NCI-H146 treated with DMSO at 0.1 percent for 48 hours (cell line): ENCODE measurements at regions not wholly inside any gene's neighbourhood (a gene's known extent, or its start where the extent isn't known, plus 50 kb on each side); places are given as distances from the start of the nearest gene placed in this dataset.
"Not testable (repeated sequence)": the region's sequence is repeated elsewhere in the genome, so short reads cannot be mapped to it uniquely, and the experiment has no call there.

ENCODE experiments used
- DNase-seq: peaks from one replicate; lab custom pipeline; 2025; ENCODE audit not compliant: unreplicated experiment; lab: John Stamatoyannopoulos, UW

DNA sequence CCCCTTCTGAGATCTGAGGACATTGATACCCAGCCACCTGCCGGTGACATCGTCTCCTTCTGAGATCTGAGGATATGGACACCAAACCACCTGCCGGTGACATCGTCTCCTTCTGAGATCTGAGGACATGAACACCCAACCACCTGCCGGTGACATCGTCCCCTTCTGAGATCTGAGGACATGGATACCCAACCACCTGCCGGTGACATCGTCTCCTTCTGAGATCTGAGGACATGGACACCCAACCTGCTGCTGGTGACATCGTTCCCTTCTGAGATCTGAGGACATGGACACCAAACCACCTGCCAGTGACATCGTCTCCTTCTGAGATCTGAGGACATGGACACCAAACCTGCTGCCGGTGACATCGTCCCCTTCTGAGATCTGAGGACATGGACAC, 396.1 kb upstream of the TNRC6C start:
- not testable (repeated sequence) for DNase-seq

DNA sequence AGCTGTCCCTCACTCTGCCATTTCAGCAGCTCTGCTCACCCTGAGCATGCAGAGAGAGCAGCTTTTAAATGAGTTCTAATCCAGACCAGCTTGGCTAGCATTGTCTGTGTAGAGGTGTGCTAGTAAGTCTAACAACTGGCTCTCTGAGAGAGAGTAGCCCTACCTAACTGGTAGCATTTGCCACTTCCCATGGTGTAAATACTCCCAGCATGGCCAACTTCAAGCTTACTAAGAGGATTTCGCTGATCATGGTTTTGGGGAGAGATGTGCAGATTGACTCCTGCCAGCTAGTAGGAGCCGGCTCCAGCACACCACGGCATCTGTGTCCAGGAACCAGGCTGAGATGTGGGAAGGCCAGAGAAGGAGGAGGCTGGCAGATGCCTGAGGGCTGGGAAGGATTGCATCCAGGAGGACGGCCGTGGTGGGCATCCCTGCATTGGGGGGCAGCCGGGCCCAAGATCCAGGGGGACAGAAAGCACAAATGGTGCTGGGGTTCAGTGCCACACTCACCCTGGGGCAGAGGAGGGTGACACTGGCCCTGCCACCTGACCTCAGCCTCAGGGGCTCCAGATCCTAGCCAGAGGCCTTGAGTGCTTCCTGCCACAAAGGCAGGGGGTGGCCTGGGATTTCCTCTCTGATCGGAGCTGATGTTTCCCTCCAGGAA, 394.9 kb upstream of the TNRC6C start:
- DNase-seq: no peak

DNA sequence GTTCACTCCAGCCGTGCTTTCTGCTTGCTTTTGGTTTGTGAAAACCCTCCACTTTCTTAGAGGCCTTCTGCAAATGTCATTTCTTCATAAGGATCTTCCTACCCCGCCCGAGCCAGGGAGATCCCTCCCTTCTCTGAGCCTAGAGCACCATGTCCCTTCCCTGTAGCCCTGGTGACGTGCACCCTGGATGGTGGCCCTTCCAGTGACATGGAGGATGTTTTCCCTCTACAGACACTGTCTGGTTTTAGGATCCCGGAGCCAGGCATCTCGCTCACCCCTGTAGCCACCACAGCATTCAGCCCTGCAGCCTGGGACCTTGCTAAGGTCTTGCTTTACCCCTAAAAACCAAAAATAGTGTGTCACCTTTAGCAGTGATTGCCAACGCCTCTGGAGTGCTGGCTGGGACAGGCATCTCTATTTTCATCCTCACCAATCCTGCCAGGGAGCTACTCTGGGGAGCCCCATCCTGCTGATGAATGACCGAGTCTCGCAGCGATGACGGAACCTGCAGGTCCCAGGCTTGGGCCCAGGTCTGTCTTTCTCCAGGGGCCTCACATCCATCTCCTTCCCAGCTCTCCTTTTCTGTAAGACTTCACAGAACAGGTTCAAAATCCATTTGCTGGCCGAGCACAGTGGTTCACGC, 394.1 kb upstream of the TNRC6C start:
- no peak for DNase-seq

DNA sequence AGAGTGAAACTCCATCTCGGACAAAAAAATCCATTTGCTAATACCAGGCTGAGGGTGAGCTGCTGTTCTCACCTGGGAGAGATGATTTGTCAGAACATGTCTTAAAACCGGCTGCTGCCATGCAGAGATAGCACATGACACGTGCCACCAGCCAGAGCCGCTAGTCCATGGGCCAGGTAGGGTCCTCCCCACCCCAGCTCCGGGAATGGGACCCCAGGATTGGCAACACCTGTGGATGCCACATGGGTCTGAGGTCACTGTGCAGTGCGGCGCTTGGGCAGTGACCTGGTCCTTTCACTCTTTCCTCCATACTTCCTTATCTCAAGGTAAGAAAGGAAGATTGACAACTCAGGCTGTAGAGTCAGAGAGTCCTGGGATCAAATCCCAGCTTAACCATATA, 393.3 kb upstream of the TNRC6C start:
- no peak for DNase-seq

DNA sequence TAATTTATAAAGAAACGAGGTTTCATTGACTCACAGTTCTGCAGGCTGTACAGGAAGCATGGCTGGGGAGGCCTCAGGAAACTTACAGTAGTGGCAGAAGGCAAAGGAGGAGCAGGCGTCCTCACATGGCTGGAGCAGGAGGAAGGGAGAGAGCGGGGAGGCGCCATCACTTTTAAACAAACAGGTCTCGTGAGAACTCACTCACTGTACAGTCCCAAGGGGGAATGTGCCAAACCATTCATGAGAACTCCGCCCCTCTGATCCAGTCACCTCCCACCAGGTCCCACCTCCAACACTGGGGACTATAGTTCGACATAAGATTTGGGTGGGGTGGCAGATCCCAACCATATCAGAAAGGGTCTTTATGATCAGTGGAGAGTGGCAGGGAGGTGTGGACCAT, 392.4 kb upstream of the TNRC6C start:
- DNase-seq: no peak

DNA sequence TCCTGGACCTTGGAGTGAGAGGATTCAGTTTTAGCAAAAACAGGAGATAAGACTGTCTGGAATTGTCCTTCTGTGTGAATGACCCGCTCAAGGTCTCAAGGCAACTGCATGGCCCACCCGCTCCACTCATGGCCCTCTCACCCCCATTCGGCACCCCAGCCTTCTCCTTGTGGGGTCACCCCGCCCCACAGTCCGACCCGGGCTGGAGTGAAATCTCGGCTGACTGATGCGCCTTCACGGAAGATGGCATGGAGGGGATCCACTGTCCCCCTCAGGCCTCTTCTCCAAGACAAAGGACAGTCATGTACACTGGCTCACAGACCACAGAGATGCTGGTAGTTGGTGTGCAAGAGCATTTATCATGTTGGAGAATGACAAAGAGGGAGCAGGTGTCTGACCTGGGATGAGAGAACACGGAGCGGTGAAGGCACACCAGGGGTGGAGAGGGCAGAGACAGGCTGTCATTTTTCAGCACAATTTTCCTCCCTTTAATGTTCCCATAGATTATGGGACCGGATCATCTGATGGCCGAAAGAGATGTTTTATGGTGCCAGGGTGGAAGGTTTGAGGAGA, 391.9 kb upstream of the TNRC6C start:
- DNase-seq: no peak

DNA sequence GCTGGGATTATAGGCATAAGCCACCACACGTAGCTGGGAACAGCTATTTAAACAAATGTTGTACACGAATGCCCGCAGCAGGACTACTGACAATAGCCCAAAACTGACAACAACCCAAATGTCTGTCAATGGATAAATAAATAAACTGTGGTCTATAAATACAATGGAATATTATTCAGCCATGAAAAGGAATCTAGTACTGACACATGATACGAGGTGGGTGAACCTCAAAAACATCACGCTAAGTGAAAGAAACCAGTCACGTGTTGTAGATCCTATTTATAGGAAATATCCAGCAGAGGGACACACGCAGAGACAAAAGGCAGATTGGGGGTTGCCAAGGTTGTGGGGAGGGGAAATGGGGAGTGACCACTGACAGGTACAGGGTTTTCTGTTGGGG, 390.0 kb upstream of the TNRC6C start:
- no peak for DNase-seq

DNA sequence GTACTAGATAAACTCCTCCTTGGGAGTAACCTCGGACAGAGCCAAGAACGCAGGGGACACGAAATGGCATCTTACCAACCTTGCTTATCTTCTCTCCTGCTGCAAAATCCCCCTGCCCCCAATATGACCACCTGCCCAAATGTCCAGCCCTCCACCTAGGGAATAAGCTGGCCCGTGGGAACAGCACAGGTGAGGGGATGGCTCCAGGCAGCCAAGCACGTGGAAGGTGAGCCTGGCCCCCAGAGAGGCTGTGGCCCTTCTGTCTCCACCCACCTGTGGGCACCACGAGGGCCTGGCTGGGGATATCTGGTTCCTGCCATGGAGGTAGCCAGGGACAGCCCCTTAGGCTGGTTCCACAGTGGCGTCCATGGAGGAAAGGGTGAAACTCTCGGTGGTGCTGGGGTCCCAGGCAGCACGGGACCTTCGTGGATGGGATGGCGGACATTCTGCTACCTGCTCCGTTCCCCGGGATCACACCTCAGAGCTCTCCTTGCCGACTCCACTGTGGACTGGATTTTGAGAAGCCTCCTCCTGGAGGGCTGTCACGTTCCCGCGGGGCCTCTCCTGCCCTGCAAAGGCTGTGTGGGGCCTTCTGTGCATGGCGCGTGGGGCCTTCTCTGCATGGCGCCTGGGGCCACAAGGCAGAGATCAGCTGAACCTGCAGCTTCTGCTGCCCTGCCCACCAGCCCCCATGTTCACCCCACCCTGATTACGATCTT, 388.5 kb upstream of the TNRC6C start:
- no peak for DNase-seq

DNA sequence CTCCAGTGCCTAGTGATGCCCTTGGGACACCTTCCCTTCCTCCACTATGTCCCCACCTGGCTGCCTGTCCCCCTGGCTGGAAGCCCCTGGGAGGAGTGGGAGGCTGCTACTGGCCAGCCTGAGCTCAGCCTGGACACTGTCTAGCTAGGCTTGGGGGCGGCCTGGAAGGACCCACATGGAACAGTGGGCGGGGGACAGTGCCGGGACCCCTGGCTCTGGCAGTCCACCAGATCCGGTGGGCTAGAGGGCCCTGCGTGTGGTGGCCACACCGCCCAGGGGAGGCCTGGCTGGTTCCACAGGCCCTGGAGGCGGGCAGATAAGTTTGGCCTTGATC, 388.0 kb upstream of the TNRC6C start:
- DNase-seq: no peak

DNA sequence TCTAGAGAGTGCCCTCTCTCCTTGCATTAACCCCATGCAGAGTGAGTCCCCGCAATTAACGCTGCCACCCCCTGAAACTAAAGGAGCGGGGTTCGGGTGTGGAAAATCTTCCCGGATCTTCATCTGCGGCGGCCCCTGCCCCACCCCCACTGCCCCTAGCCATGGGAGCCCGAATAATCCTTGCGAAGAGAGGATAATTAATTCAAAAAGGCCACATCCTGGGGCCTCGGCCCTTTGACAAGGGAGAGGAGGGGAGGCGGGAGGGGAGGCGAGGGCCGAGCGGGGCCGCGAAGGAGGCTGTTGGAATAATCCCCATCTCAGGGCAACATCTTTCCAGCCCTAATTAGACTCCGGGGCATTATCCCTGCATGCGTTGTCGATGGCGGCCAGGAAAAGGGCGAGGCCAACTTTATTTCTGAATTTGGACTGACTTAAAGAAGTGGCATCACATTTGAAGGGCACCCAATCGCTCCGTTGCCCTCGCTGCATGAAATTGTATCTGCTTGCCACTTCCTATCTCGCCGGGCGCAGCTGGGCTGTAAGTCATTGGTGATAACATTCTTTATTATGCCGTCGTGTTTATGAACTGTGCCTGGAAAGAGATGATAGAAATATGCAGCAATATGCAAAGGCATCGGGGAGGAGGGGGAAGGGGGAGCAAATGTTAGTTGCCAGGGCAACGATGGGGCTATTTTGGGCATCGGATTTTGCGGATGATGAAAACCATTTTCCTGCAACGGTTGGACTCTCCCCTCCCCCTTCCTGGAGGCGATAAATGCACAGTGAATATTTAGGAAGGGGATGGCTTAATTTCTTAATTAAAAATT, 387.1 kb upstream of the TNRC6C start:
- DNase-seq: no peak

DNA sequence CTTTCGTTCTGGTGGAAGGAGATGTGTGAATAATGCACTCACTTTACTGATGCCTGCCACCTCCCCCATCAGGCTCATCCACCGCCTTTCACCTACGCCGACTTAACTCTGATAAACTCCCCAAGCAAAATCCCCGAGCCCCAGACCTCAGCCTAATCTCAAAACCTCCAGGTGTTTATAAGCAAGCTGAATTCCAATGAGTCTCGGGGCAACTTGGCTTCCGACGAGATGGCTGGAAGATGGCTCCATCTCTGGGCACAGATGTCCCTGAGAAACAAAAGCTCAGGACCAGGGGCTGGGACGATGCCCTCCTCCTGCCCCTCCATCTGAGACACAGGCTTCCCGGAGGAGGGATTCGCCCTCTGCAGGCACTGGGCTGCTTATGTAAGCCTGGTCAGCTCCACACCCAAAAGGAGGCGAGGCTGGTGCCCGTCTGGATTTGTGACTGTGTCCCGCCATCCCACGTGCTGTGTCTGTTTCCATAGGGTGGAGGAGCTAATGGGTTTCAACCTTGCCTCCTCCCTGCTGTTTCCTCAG, 386.4 kb upstream of the TNRC6C start:
- no peak for DNase-seq

DNA sequence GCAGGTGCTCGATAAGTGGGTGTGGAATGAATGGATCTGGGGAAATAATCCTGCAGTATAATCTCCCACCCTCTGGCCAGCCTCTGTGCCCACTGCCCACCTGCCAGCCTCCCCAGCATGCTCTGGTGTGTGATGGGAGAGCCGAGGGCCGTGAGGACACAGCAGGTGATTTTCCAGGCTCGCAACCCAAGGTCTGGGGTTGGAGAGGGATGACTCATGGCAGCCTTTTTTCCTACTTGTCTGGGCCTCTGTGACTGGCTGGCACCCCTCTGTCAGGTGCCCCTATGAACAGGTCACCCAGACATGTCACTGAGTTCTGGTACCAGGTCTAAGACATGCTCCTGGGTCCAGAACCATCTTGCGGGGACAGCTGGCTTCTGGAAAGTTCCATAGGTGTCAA, 385.7 kb upstream of the TNRC6C start:
- DNase-seq: no peak

DNA sequence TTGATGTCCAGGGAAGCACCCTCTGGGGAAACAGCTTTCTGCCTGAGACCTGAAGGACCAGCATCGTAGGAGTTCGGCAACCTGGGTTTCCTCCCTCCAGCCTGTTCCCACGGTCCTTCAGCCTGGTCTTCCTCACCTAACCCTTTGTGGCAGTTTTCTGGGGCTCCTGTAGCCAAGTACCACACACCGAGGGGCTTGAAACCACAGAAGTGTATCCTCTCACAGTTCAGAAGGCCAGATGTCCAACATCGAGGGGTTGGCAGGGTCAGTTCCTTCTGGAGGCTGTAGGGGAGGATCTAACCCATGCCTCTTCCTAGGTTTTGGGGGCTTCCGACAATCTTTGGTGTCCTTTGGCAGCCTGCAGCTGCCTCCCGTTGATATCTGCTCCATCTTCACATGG, 381.0 kb upstream of the TNRC6C start:
- DNase-seq: no peak

DNA sequence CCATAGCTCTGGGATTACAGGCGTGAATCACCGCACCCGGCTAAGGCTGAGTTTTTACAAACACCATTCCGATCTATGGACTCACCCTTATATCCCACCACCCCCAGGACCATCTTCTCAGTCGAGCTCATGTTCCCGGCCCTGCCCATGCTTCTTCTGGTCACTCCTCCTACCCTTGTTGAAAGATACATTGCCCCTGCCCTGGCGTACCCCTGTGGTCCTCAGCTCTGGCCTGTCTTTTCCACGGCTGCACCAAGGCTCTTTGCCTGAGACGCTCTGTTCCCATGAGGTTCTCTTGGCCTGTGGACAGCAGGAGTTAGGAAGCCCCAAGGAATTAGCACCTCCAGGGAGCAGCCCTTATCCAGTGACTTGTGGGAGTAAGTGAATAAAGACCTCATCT, 379.4 kb upstream of the TNRC6C start:
- DNase-seq: no peak

DNA sequence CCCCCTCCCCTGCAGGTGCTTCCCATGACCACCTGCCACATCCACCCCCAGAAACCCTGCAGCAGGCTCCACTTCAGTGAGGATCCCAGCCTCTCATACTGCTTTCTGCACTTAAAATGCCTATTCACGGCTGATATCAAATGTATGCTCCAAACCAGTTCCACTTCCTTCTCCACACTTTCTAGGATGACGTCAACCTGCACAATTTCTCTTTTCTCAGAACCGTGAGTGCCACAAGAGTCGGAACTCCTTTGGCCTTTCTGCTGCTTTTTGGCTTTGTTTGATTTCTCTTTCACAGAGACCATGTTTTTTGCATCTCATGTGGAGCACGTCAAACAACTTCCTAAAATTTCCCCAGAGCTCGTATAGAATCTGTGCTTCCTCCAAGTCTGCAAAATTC, 378.8 kb upstream of the TNRC6C start:
- no peak for DNase-seq

DNA sequence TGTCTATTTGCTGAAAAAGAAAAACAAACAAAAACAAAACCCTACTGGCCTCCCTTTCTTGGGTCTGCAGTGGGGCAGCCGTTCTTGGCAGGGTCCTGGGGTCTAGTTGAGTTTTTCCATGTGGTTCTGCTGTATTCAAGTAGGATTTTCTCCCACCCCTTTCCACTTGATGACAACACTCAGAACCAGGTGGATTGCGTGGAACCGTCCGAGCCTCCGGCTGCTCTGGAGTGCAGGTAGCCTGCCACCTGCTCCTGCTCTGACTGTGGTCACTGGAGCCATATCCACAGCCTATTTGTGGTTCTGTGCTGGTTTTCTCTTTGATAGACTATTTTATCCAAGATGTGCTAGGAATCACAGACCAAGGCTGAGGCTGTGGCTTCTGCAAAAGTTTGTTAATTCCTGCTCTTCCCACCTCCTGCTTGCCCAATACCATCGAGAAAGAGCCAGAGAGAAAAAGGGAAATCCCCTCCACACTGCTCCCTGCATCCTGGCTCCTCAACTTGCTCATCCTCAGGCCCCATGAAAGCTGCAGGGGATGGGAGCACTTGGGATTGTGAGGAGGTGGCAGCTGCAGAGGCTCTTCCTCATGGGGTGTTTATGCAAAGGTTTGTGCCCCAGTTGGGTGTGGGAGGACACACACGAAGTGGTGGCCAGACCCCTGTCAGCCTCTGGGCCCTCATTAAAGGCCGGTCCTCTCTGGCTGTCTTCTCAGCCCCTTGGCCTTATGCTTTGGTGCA, 377.8 kb upstream of the TNRC6C start:
- DNase-seq: no peak

DNA sequence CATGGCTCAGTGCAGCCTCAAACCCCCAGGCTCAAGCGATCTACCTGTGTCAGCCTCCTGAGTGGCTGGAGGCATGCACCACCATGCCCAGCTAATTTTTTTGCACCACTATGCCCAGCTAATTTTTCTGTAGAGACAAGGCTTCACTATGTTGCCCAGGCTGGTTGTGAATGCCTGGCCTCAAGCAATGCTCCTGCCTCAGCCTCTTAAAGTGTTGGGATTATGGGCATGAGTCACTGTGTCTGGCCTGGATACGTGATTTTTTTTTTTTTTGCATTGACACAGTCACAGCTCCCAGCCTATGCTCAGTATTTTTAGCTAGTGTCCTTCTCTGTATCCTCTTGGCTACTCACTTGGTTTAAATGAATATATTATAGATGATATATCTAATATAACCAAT, 377.0 kb upstream of the TNRC6C start:
- no peak for DNase-seq

DNA sequence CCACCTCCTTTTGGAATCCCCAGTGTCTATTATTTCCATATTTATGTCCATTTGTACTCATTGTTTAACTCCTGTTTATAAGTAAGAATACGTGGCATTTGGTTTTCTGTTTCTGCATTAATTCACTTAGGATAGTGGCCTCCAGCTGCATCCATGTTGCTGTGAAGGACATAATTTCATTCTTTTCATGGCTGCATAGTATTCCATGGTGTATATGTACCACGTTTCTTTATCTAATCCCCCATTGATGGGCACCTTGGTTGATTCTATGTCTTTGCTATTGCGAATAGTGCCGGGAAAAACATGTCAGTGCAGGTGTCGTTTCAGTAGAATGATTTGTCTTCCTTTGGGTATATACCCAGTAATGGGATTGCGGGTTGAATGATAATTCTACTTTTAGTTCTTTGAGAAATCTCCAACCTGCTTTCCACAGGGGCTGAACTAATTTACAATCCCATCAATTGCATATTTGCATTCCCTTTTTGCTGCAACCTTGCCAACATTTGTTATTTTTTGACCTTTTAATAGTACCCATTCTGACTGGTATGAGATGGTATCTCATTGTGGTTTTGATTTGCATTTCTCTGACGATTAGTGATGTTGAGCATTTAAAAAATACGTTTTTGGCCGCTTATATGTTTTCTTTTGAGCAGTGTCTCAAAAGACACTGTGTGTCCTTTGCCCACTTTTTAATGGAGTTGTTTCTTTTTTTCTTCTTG, 373.2 kb upstream of the TNRC6C start:
- DNase-seq: no peak

DNA sequence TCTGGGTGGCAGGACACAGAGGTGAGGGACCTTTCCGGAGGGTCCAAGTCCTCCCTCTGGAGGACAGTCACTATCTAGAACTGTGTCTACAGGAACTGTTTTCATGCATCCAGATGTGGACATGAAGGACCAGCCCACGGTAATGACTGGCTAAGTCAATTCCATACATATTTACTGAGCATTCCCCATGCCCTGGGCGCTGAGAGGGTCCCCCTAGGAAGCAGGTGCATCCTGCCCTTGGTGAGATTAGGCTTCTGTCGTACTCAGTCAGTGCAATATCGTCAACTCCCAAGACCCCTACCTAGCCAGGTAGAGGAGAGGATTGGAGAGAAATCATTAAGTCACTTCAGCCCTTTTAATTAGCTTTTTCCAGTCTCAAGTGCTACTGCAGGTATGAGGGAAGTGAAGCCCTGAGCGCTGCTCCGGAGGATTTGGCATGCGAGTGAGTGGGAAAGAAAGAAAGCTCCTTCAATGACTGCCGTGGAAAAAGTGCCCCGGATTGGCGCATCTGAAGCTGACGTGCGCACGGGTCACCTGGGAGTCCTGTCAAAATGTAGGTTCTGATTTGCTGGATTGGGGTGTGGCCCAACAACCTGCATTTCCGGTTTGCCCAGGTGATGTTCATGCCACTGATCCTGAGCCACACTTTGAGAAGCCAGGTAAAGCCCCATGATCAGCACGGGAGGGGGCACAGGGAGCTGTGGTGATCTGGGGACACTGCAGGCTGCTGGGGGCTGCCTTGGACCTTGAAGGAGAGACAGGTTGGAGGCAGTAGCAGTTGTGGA, 367.4 kb upstream of the TNRC6C start:
- DNase-seq: no peak
